ENCODE measurements at regions not wholly inside any gene's neighbourhood (a gene's known extent, or its start where the extent isn't known, plus 50 kb on each side); places are given as distances from the start of the nearest gene placed in this dataset.
A peak's percentile ranks its signal among the peaks of the same experiment; 100 is the strongest.

DNA sequence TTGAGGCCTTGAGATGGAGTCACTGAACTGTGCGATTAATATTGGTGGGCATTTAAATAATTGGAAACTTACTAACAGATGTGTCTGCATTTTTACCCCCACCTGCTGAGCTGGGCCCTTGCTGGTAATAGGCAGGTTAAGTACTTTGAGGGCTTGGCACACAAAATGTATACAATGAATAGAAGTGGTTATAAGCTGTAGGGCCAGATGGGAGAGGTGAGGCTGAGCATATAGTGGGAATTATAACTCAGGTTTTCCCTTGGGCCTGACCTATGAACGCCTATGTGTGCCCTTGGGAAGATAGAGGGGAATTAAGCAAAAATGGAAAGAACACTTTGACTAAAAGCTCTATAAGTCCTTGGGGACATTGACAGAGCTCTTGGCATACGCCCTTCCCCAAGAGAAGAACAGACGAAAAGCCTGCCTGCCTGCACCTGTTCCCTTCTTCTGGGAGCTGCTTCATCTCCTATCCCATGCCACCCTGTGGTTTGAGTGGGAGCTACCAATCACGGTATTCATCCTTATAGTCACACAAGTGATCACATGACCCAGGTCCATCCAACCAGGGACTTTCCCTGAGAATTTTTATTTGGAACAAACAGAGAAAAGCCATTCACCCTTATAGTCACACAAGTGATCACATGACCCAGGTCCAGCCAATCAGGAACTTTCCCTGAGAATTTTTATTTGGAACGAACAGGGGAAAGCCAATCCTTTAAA is 260.7 kb upstream of the CSF3R start:
- TF ChIP-seq, protein P1, sequence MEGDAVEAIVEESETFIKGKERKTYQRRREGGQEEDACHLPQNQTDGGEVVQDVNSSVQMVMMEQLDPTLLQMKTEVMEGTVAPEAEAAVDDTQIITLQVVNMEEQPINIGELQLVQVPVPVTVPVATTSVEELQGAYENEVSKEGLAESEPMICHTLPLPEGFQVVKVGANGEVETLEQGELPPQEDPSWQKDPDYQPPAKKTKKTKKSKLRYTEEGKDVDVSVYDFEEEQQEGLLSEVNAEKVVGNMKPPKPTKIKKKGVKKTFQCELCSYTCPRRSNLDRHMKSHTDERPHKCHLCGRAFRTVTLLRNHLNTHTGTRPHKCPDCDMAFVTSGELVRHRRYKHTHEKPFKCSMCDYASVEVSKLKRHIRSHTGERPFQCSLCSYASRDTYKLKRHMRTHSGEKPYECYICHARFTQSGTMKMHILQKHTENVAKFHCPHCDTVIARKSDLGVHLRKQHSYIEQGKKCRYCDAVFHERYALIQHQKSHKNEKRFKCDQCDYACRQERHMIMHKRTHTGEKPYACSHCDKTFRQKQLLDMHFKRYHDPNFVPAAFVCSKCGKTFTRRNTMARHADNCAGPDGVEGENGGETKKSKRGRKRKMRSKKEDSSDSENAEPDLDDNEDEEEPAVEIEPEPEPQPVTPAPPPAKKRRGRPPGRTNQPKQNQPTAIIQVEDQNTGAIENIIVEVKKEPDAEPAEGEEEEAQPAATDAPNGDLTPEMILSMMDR (IDR thresholded peaks at IDR 0.05; ENCODE audit: unreplicated experiment) = no peak
- Mint-ChIP-seq H3K4me1 (no peaks in the 10 kb centered on the region), H3K27me3 (ENCODE audit: low read depth) (peaks cover 16% of the 10 kb centered on the region), H3K4me3 (no peak overlapping the region), H3K27ac (no peak overlapping the region), H3K36me3 (no peaks in the 10 kb centered on the region), H3K9me3 (peaks cover 7% of the 10 kb centered on the region)
- no peak for DNase-seq (ENCODE audit: low spot score in 2 of 2, unreplicated experiment in 2 of 2)

DNA sequence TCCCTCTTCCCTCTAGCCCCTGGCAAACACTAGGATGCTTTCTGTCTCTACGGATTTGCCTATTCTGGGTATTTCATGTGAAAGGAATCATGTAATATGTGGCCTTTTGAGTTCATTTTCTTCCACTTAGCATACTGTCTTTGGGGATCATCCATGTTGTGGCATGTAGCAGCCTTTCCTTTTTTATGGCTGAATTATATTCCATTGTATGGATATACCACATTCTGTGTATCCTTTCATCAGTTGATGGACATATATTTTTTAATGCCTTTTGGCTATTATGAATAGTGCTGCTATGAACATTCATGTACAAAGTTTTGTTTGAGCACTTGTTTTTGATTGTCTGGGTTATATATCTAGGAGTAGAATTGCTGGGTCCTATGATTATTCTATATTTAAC is 258.4 kb upstream of the CSF3R start:
- no peak for DNase-seq (ENCODE audit: low spot score in 2 of 2, unreplicated experiment in 2 of 2)
- H3K4me3 Mint-ChIP-seq = no peak overlapping the region
- TF ChIP-seq, protein P1 (IDR thresholded peaks at IDR 0.05; ENCODE audit: unreplicated experiment) = no peak
- H3K9me3 Mint-ChIP-seq = peaks cover 3% of the 10 kb centered on the region
- H3K4me1 Mint-ChIP-seq = no peaks in the 10 kb centered on the region
- H3K27ac Mint-ChIP-seq = no peak overlapping the region
- peaks cover 38% of the 10 kb centered on the region for H3K27me3 Mint-ChIP-seq (ENCODE audit: low read depth)
- H3K36me3 Mint-ChIP-seq = no peaks in the 10 kb centered on the region

DNA sequence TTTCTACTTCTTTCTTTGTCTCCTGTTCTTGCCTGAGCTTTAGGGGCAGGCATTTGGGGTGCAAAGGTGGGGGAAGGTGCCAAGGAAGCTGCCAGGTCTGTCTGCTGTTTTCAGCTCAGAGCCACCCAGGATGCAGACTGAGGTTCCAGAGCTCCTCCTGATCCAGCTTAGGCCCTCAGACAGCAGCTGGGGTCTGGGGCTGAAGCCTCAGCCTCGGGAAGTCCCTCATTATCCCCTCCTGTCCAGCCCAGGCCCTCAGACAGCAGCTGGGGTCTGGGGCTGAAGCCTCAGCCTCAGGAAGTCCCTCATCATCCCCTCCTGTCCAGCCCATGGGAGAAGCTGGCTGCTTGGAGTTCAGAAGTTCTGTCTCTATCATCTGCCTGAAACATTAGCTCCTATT is 257.7 kb upstream of the CSF3R start:
- peaks cover 3% of the 10 kb centered on the region for H3K9me3 Mint-ChIP-seq
- H3K4me3 Mint-ChIP-seq = no peak overlapping the region
- H3K4me1 Mint-ChIP-seq = no peaks in the 10 kb centered on the region
- H3K36me3 Mint-ChIP-seq = no peaks in the 10 kb centered on the region
- H3K27me3 Mint-ChIP-seq (ENCODE audit: low read depth) = peaks cover 43% of the 10 kb centered on the region
- TF ChIP-seq, protein P1 (IDR thresholded peaks at IDR 0.05; ENCODE audit: unreplicated experiment) = no peak
- no peak overlapping the region for H3K27ac Mint-ChIP-seq
- DNase-seq (ENCODE audit: low spot score in 2 of 2, unreplicated experiment in 2 of 2) = no peak

DNA sequence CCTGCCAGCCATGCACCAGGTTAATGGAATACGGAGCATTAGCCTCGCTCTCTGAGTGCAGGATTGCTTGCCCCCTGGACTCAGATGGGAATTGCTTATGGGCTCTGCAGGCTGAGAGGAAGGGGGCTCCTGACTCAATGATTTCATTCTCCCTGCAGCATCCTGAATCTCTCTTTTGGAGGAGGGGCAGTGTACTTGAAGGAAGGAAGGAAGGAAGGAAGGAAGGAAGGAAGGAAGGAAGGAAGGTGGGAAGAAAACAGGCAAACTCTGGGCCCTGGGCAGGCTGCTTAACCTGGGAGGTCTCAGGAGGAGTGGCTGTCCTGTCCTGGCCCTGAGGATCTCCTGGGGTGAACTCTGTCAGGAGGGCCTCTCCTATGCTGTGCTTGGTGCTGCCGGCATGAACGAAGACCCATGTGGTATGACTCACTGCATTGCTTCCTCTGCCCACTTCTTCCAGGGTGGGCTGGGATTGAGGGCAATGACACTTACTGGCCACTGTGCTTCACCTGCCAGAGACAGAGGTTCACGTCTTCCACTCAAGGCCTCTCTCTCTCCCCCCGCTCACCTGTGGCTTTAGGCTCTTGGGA is 257.1 kb upstream of the CSF3R start:
- Mint-ChIP-seq H3K27ac (no peak overlapping the region), H3K36me3 (no peaks in the 10 kb centered on the region), H3K9me3 (peaks cover 3% of the 10 kb centered on the region), H3K27me3 (ENCODE audit: low read depth) (peaks cover 49% of the 10 kb centered on the region), H3K4me1 (no peaks in the 10 kb centered on the region), H3K4me3 (no peak overlapping the region)
- no peak for DNase-seq (ENCODE audit: low spot score in 2 of 2, unreplicated experiment in 2 of 2)
- TF ChIP-seq, protein P1 (IDR thresholded peaks at IDR 0.05; ENCODE audit: unreplicated experiment) = no peak

DNA sequence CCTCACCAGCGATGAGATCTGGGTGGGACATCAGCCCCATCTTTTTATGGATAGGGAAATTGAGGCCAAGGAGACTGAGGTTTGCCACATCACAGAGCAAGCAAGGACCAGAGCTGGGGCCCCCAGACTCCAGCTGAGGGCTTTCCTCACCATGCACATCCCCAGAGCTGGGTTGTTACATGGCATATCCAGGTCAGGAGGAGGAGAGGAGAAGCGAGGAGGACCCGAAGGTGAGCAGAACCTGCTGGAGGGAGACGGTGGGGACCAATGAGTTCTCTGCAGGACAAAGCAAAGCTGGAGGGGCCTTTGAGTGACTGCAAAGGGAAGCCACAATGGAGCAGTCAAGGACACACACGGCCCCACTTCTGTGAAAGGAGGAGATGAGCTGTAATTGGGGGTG is 255.5 kb upstream of the CSF3R start:
- Mint-ChIP-seq H3K27ac (no peak overlapping the region), H3K9me3 (peaks cover 3% of the 10 kb centered on the region), H3K36me3 (no peaks in the 10 kb centered on the region), H3K27me3 (ENCODE audit: low read depth) (peaks cover 60% of the 10 kb centered on the region), H3K4me3 (no peak overlapping the region), H3K4me1 (no peaks in the 10 kb centered on the region)
- TF ChIP-seq, protein P1 (IDR thresholded peaks at IDR 0.05; ENCODE audit: unreplicated experiment) = no peak
- DNase-seq (ENCODE audit: low spot score in 2 of 2, unreplicated experiment in 2 of 2) = peak in 1 of 2 experiments; percentile 34
